ENCODE measurements at regions not wholly inside any gene's neighbourhood (a gene's known extent, or its start where the extent isn't known, plus 50 kb on each side); places are given as distances from the start of the nearest gene placed in this dataset.

- no peaks in the 10 kb centered on the region for H3K79me2 ChIP-seq (ENCODE audit: insufficient read depth, low read length)
- H3K27ac ChIP-seq (ENCODE audit: low read depth, low read length, poor library complexity, severe bottlenecking) = no peak overlapping the region
- TF ChIP-seq EZH2 (IDR thresholded peaks at IDR 0.05; ENCODE audit: borderline replicate concordance, low read length) (no peak), CTCF (IDR thresholded peaks at IDR 0.05; ENCODE audit: low read length) (no peak)
- no peaks in the 10 kb centered on the region for H3K9me3 ChIP-seq (ENCODE audit: low read length)
- H3F3A ChIP-seq (ENCODE audit: insufficient read depth, low read length) = no peaks in the 10 kb centered on the region
- H3K4me1 ChIP-seq (ENCODE audit: insufficient read depth, low read length, severe bottlenecking) = peaks cover 9% of the 10 kb centered on the region
- no peaks in the 10 kb centered on the region for H3K9me2 ChIP-seq (ENCODE audit: low read depth, low read length)
- no peaks in the 10 kb centered on the region for H3K36me3 ChIP-seq (ENCODE audit: insufficient read depth, low read length)
- H3K9ac ChIP-seq (ENCODE audit: low read length) = no peak overlapping the region
- H3K4me2 ChIP-seq (ENCODE audit: low read length) = no peak overlapping the region
- H3K4me3 ChIP-seq (ENCODE audit: low read depth, low read length, poor library complexity, severe bottlenecking) = no peak overlapping the region
- H3K27me3 ChIP-seq (ENCODE audit: insufficient read depth, low read length) = no peaks in the 10 kb centered on the region
- no peaks in the 10 kb centered on the region for H4K20me1 ChIP-seq (ENCODE audit: insufficient read depth, low read length)
- no peak overlapping the region for H2AFZ ChIP-seq (ENCODE audit: low read length)
Measured at GRCh38 chr6:21846541-21847451, 253.2 kb downstream of the SOX4 start.

DNA sequence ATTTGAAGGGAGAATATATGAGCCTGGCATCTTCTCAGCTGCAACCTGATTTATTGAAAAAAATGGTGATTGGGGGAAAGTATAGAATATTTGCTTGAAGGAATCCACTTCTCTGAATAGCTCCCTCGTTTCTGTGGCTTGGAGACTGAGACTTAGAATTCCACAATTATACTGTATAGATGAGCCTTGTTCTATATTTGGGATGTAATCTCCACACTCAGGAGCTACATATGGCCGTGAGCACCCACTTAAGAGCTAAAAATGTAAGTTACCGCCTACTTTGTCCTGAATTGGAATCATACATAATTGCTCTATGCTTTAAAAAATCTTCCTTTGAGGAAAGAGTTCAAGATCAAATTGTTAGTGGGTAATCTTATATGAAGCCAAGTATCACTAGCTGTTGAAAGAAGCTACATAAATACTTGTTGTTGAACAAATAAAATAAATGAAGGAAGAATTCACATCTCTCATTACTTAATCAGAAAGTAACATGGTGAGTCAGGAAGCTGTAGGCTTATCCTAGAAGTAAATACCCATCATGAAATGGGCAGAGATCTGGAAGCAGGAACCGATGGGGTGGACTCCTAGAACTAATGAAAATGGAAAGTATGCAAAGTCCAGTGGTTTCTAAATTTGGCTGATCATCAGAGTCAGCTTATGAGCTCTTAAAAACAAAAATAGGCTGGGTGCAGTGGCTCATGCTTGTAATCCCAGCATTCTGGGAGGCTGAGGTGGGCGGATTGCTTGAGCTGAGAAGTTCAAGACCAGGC lies 254.3 kb downstream of the SOX4 start:
- H3K4me1 ChIP-seq (ENCODE audit: insufficient read depth, low read length, severe bottlenecking) = peaks cover 9% of the 10 kb centered on the region

DNA sequence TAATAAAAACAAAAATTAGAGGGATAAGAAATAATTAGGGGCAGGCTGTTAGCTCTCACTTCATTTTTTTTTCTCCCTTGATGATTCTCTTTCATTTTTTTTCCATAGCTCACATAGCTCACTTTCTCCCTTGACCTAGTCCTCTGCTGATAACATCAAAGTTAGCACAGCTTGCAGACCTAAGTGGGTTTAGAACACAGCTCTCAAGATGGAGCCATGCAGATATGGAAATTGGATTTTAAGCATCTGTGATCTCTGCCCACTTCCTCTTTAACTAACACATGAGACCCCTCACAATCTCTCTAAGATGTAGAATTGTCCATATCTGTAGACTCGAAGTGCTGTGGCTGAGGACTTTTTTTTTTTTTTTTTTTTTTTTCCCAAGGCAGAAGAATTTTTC lies 257.1 kb downstream of the SOX4 start:
- H3K27me3 ChIP-seq (ENCODE audit: insufficient read depth, low read length) = no peaks in the 10 kb centered on the region
- no peaks in the 10 kb centered on the region for H3K79me2 ChIP-seq (ENCODE audit: insufficient read depth, low read length)
- H2AFZ ChIP-seq (ENCODE audit: low read length) = no peak overlapping the region
- no peaks in the 10 kb centered on the region for H3K36me3 ChIP-seq (ENCODE audit: insufficient read depth, low read length)
- H4K20me1 ChIP-seq (ENCODE audit: insufficient read depth, low read length) = no peaks in the 10 kb centered on the region
- H3K9me3 ChIP-seq (ENCODE audit: low read length) = no peaks in the 10 kb centered on the region
- no peaks in the 10 kb centered on the region for H3K9me2 ChIP-seq (ENCODE audit: low read depth, low read length)
- no peak overlapping the region for H3K27ac ChIP-seq (ENCODE audit: low read depth, low read length, poor library complexity, severe bottlenecking)
- peaks cover 9% of the 10 kb centered on the region for H3K4me1 ChIP-seq (ENCODE audit: insufficient read depth, low read length, severe bottlenecking)
- no peak overlapping the region for H3K9ac ChIP-seq (ENCODE audit: low read length)
- TF ChIP-seq CTCF (IDR thresholded peaks at IDR 0.05; ENCODE audit: low read length) = no peak
- TF ChIP-seq EZH2 (IDR thresholded peaks at IDR 0.05; ENCODE audit: borderline replicate concordance, low read length) = no peak
- H3F3A ChIP-seq (ENCODE audit: insufficient read depth, low read length) = no peaks in the 10 kb centered on the region
- no peak overlapping the region for H3K4me3 ChIP-seq (ENCODE audit: low read depth, low read length, poor library complexity, severe bottlenecking)
- H3K4me2 ChIP-seq (ENCODE audit: low read length) = no peak overlapping the region

More for the DNA sequence above, 254.3 kb downstream of the SOX4 start:
- Histone ChIP-seq H3K9me3 (ENCODE audit: low read length) (no peaks in the 10 kb centered on the region), H3F3A (ENCODE audit: insufficient read depth, low read length) (no peaks in the 10 kb centered on the region), H3K27me3 (ENCODE audit: insufficient read depth, low read length) (no peaks in the 10 kb centered on the region), H3K4me3 (ENCODE audit: low read depth, low read length, poor library complexity, severe bottlenecking) (no peak overlapping the region), H4K20me1 (ENCODE audit: insufficient read depth, low read length) (no peaks in the 10 kb centered on the region), H3K9me2 (ENCODE audit: low read depth, low read length) (no peaks in the 10 kb centered on the region), H3K4me2 (ENCODE audit: low read length) (no peak overlapping the region), H3K27ac (ENCODE audit: low read depth, low read length, poor library complexity, severe bottlenecking) (no peak overlapping the region), H3K9ac (ENCODE audit: low read length) (no peak overlapping the region), H3K79me2 (ENCODE audit: insufficient read depth, low read length) (no peaks in the 10 kb centered on the region), H2AFZ (ENCODE audit: low read length) (no peak overlapping the region), H3K36me3 (ENCODE audit: insufficient read depth, low read length) (no peaks in the 10 kb centered on the region)
- no peak for TF ChIP-seq CTCF (IDR thresholded peaks at IDR 0.05; ENCODE audit: low read length)
- no peak for TF ChIP-seq EZH2 (IDR thresholded peaks at IDR 0.05; ENCODE audit: borderline replicate concordance, low read length)

All from OCI-LY1 (cell line).